OCI-LY7 (cell line): ENCODE measurements at regions not wholly inside any gene's neighbourhood (a gene's known extent, or its start where the extent isn't known, plus 50 kb on each side); places are given as distances from the start of the nearest gene placed in this dataset.

Experiments
- BruUV-seq: library from RNA; stranded (reverse); fragments of 400-500 nt; replicated peaks from 2 replicates; lab custom pipeline; 2021; lab: Mats Ljungman, UMichigan
- CTCF ChIA-PET: fragments of 300-600 bp; sonication (Branson Sonifier 250); formaldehyde crosslinking; loops from one replicate; lab custom pipeline; 2022; ENCODE audit warnings: antibody characterized with exemption; ENCODE audit not compliant: unreplicated experiment; lab: Charles Lee
- POLR2A ChIA-PET: fragments of 300-600 bp; sonication (Branson Sonifier 250); formaldehyde crosslinking; loops from one replicate; lab custom pipeline; 2022; ENCODE audit warnings: antibody characterized with exemption; lab: Charles Lee
- DNase-seq: peaks from one replicate; pipeline ENCODE4 v3.0.0-alpha.2; 2015; ENCODE audit warnings: low spot score
- H2AFZ ChIP-seq: fragments of 200-600 bp; sonication (generic), shearing (Covaris generic); 2 replicates; pipeline ENCODE4 v1.6.1; 2014; ENCODE audit warnings: mild to moderate bottlenecking, antibody characterized with exemption, low read length, moderate library complexity
- H3K27ac ChIP-seq: fragments of 200-600 bp; sonication (generic); 2 replicates; pipeline ENCODE4 v1.5.1; 2014; ENCODE audit warnings: mixed run types, low read depth, mild to moderate bottlenecking, moderate library complexity, low read length, inconsistent platforms; ENCODE audit not compliant: poor library complexity, severe bottlenecking
- H3K36me3 ChIP-seq: fragments of 200-600 bp; sonication (generic); 2 replicates; pipeline ENCODE4 v1.6.1; 2014; ENCODE audit warnings: mild to moderate bottlenecking, antibody characterized with exemption, low read length, moderate library complexity, mixed read lengths; ENCODE audit not compliant: insufficient read depth
- H3K4me1 ChIP-seq: fragments of 200-600 bp; sonication (generic); 2 replicates; pipeline ENCODE4 v1.5.1; 2014; ENCODE audit warnings: mild to moderate bottlenecking, low read length; ENCODE audit not compliant: insufficient read depth, poor library complexity, severe bottlenecking
- H3K4me2 ChIP-seq: fragments of 200-600 bp; sonication (generic); 2 replicates; pipeline ENCODE4 v1.6.1; 2014; ENCODE audit warnings: mild to moderate bottlenecking, low read length
- H3K4me3 ChIP-seq: fragments of 200-600 bp; sonication (generic); 2 replicates; pipeline ENCODE4 v1.5.1; 2014; ENCODE audit warnings: mild to moderate bottlenecking, low read depth, low read length; ENCODE audit not compliant: poor library complexity, severe bottlenecking
- H3K79me2 ChIP-seq: fragments of 200-600 bp; sonication (generic); 2 replicates; pipeline ENCODE4 v1.6.1; 2016; ENCODE audit warnings: low read depth, mild to moderate bottlenecking, low read length, moderate library complexity, mixed read lengths; ENCODE audit not compliant: insufficient read depth
- H3K9me2 ChIP-seq: fragments of 200-600 bp; sonication (generic); 2 replicates; pipeline ENCODE4 v1.6.1; 2016; ENCODE audit warnings: mild to moderate bottlenecking, low read length, mixed read lengths; ENCODE audit not compliant: insufficient read depth
- H3K9me3 ChIP-seq: fragments of 200-600 bp; sonication (generic); 2 replicates; pipeline ENCODE4 v1.6.1; 2014; ENCODE audit warnings: mild to moderate bottlenecking, mixed run types, low read length, mixed read lengths
- H4K20me1 ChIP-seq: fragments of 200-600 bp; sonication (generic); 2 replicates; pipeline ENCODE4 v1.6.1; 2014; ENCODE audit warnings: mild to moderate bottlenecking, antibody characterized with exemption, low read length, moderate library complexity, mixed read lengths; ENCODE audit not compliant: insufficient read depth
- EZH2phosphoT487 ChIP-seq: fragments of 200-600 bp; sonication (generic); IDR thresholded peaks from 2 replicates; pipeline ENCODE4 v1.6.1; 2018; ENCODE audit warnings: low read depth, borderline replicate concordance, mild to moderate bottlenecking, mixed run types, antibody characterized with exemption, low read length, moderate library complexity, mixed read lengths
- intact Hi-C: fragments of 100-400 bp; cut with micrococcal nuclease; formaldehyde crosslinking; loops from one replicate; pipeline ENCODE4 v1.10.0; 2022; ENCODE audit not compliant: unreplicated experiment
- TF ChIP-seq, protein P1 (sequence below): fragments of 200-600 bp; sonication (generic); conservative IDR thresholded peaks from 2 replicates; pipeline ENCODE4 v1.5.1; 2014; ENCODE audit warnings: mild to moderate bottlenecking, antibody characterized with exemption, low read length, moderate library complexity, mixed read lengths

DNA sequence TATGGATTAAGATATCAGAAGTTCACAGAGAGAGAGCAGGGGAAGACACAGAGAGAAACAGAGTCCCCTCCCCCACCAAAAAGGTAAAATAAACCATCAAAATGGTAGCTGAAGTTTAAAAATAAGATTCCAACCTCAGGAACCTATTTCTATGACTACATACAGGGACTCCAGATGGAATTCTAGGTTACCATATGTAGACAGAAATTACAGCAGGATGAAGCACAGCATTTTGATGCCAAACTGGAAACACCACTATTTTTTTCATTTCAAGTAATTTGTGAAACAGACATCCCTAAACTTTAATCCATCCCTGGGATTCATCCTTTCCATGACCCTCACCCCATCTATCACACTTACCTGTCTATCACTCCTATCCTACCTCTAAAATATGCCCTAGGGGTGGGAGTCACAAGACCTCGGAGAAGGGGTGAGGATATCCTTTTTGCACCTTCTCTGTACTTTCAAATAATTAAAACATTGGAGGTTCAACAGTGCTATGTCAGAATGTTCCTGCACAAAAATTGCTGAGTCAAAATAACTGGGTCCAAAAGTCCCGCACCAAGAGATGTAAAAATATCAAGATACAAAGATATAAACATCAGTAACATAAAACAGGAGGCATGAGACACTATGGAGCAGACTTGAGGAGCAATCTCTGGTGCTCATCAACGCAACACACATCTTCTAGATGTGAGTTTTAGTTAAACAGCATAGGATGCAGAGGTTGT is 344.5 kb upstream of the RASGEF1B start:
- BruUV-seq, result no TSS peak
- Histone ChIP-seq H2AFZ (no peak overlapping the region), H3K36me3 (no peaks in the 10 kb centered on the region), H3K79me2 (no peaks in the 10 kb centered on the region), H3K9me2 (no peaks in the 10 kb centered on the region), H3K4me3 (no peak overlapping the region), H3K4me2 (no peak overlapping the region), H4K20me1 (no peaks in the 10 kb centered on the region), H3K4me1 (no peaks in the 10 kb centered on the region), H3K9me3 (no peaks in the 10 kb centered on the region), H3K27ac (no peak overlapping the region)
- CTCF ChIA-PET, result no interaction called here
- TF ChIP-seq, protein P1, sequence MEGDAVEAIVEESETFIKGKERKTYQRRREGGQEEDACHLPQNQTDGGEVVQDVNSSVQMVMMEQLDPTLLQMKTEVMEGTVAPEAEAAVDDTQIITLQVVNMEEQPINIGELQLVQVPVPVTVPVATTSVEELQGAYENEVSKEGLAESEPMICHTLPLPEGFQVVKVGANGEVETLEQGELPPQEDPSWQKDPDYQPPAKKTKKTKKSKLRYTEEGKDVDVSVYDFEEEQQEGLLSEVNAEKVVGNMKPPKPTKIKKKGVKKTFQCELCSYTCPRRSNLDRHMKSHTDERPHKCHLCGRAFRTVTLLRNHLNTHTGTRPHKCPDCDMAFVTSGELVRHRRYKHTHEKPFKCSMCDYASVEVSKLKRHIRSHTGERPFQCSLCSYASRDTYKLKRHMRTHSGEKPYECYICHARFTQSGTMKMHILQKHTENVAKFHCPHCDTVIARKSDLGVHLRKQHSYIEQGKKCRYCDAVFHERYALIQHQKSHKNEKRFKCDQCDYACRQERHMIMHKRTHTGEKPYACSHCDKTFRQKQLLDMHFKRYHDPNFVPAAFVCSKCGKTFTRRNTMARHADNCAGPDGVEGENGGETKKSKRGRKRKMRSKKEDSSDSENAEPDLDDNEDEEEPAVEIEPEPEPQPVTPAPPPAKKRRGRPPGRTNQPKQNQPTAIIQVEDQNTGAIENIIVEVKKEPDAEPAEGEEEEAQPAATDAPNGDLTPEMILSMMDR, result no peak
- TF ChIP-seq EZH2phosphoT487, result no peak
- POLR2A ChIA-PET, result interaction anchor here (0.6 kb wide), 2 partner anchors 18 to 252 kb away, joined by 3 read pairs; no protein-coding TSS in a partner anchor
- intact Hi-C loops, result no loop called here
- DNase-seq, result no peak

DNA sequence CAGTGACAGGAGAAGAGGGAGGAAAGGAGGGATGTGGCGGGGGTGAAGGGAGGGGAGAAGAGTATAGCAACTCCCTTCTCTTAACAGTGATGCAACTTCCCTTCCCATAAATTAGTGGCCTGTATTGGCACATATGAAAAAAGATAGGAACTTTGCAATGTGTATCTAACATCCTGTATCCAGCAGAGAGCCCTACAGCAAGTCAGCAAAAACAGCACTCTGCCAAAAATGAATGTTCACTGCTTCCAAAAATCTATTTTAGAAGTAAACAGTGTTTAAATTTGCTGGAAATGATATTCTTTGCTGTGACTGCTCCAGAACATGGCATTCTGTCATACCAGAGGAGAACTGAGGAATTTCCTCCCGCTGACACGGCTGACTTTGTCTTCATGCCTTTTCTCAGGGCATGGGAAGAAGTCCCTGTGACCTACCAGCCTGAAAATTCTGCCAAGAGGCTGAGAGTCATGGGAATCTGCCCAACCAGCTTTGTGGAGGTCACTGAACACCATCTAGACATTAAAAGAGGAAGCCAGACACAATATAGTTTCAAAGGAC is 343.4 kb upstream of the RASGEF1B start:
- Histone ChIP-seq H3K4me1 (no peaks in the 10 kb centered on the region), H3K79me2 (no peaks in the 10 kb centered on the region), H3K9me2 (no peaks in the 10 kb centered on the region), H3K27ac (no peak overlapping the region), H3K36me3 (no peaks in the 10 kb centered on the region), H3K4me3 (no peak overlapping the region), H4K20me1 (no peaks in the 10 kb centered on the region), H3K9me3 (no peaks in the 10 kb centered on the region), H3K4me2 (no peak overlapping the region), H2AFZ (no peak overlapping the region)
- ChIA-PET CTCF (interaction anchor here (0.6 kb wide), 1 partner anchor 39 kb away, joined by 3 read pairs; no protein-coding TSS in a partner anchor), POLR2A (no interaction called here)
- TF ChIP-seq, protein P1, result no peak
- no peak for TF ChIP-seq EZH2phosphoT487
- intact Hi-C loops, result no loop called here
- DNase-seq, result no peak
- no TSS peak for BruUV-seq
